ENCODE measurements at regions not wholly inside any gene's neighbourhood (a gene's known extent, or its start where the extent isn't known, plus 50 kb on each side); places are given as distances from the start of the nearest gene placed in this dataset.

DNA sequence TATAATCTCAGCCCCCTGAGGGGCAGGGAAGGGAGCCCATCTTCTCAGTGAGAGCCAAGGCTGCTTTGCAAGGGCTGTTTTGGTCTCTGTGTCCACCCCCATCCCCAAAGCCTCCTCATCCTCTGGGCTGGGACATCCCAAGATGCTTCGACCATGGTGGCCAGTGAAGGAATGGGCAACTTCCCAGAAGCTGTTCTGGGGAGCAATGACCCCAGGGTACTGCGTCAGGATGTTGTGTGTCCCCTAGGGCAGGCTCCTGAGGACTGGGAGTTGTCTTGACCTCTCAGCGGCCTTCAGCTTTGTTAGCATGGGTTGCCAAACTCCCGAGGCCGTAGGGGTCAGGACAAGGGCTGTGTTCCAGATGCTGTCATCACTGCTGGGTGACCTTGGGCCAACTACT lies 238.4 kb upstream of the POU3F1 start:
- TF ChIP-seq, protein P1, sequence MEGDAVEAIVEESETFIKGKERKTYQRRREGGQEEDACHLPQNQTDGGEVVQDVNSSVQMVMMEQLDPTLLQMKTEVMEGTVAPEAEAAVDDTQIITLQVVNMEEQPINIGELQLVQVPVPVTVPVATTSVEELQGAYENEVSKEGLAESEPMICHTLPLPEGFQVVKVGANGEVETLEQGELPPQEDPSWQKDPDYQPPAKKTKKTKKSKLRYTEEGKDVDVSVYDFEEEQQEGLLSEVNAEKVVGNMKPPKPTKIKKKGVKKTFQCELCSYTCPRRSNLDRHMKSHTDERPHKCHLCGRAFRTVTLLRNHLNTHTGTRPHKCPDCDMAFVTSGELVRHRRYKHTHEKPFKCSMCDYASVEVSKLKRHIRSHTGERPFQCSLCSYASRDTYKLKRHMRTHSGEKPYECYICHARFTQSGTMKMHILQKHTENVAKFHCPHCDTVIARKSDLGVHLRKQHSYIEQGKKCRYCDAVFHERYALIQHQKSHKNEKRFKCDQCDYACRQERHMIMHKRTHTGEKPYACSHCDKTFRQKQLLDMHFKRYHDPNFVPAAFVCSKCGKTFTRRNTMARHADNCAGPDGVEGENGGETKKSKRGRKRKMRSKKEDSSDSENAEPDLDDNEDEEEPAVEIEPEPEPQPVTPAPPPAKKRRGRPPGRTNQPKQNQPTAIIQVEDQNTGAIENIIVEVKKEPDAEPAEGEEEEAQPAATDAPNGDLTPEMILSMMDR (IDR thresholded peaks at IDR 0.05) = no peak
- TF ChIP-seq POLR2A (IDR thresholded peaks at IDR 0.05) (no peak), POLR2AphosphoS5 (IDR thresholded peaks at IDR 0.05; ENCODE audit: insufficient read depth in 1 of 2, low read depth in 1 of 2) (no peak)

All from vagina (tissue), 2 donors.